Mucosa of rectum (tissue), 2 donors: ENCODE measurements at regions not wholly inside any gene's neighbourhood (a gene's known extent, or its start where the extent isn't known, plus 50 kb on each side); places are given as distances from the start of the nearest gene placed in this dataset.

Experiments used
- H3K27ac ChIP-seq, 2 donors: one replicate each; pipeline ENCODE4 v1.7.0; 2013; ENCODE audit warnings: inconsistent platforms in 2 of 2, low read depth in 2 of 2, low read length in 2 of 2
- H3K27me3 ChIP-seq, 2 donors: one replicate each; pipeline ENCODE4 v1.7.0; 2013; ENCODE audit warnings: low read length in 2 of 2; ENCODE audit not compliant: control insufficient read depth in 2 of 2, insufficient read depth in 2 of 2
- H3K36me3 ChIP-seq, 2 donors: one replicate each; pipeline ENCODE4 v1.7.0; 2013; ENCODE audit warnings: low read length in 2 of 2; ENCODE audit not compliant: control insufficient read depth in 2 of 2, insufficient read depth in 2 of 2
- H3K4me1 ChIP-seq, 2 donors: one replicate each; pipeline ENCODE4 v1.7.0; 2013; ENCODE audit warnings: low read length in 2 of 2, mild to moderate bottlenecking in 1 of 2; ENCODE audit not compliant: control insufficient read depth in 2 of 2, insufficient read depth in 2 of 2
- H3K4me3 ChIP-seq, 2 donors: one replicate each; pipeline ENCODE4 v1.7.0; 2013; ENCODE audit warnings: low read length in 2 of 2
- H3K9ac ChIP-seq, 2 donors: one replicate each; pipeline ENCODE4 v1.7.0; 2013; ENCODE audit warnings: low read length in 2 of 2, low read depth in 1 of 2, mild to moderate bottlenecking in 1 of 2
- H3K9me3 ChIP-seq, 2 donors: one replicate each; pipeline ENCODE4 v1.7.0; 2013; ENCODE audit warnings: low read length in 2 of 2; ENCODE audit not compliant: control insufficient read depth in 2 of 2
- donor health status: healthy.
- donor health status: Normal muscosa, but diverticular disease.

DNA sequence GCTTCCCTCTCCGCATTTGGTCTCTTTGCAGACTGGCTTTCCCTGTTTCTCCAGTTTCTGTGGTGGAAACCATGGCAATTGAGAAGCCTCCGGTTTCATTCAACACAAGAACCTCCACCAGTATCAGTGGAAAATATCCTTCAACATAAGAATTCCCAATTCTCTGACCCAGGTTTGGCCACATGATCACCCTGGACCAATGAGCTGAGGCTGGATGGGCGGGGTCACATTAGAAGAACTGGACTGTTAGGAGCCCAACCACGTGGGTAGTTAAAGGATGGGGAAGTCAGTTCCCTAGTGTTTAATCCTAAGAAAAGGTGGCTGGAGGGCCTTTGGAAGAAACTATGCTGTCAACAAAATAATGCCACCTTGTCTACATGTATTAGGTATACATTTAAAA lies 336.3 kb downstream of the DMRT2 start:
- no peaks in the 10 kb centered on the region for H3K9me3 ChIP-seq
- H3K4me1 ChIP-seq: no peaks in the 10 kb centered on the region
- no peaks in the 10 kb centered on the region for H3K27me3 ChIP-seq
- H3K36me3 ChIP-seq: no peaks in the 10 kb centered on the region
- H3K9ac ChIP-seq: no peak overlapping the region
- H3K4me3 ChIP-seq: no peak overlapping the region
- no peak overlapping the region for H3K27ac ChIP-seq

DNA sequence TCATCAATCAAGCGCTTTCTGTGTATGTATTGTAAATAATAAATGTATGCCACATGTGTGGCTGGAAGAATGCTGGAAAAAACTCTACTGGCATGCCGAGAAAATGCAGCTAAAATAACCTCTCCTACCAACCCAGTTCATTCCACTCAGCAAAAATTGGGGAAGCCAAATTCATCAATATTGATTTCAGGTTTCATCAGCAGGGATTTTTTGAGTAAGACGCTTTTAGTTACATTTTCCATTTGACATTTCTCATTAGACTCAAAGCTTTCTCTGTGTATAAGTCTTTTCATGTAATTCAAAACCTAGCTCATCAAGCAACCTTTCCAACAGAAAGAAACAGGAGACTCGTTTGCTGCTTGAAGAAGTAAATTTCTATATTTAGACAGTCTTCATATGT lies 338.1 kb downstream of the DMRT2 start:
- Histone ChIP-seq H3K9ac (no peak overlapping the region), H3K9me3 (no peaks in the 10 kb centered on the region), H3K27ac (no peak overlapping the region), H3K27me3 (no peaks in the 10 kb centered on the region), H3K4me3 (no peak overlapping the region), H3K4me1 (no peaks in the 10 kb centered on the region), H3K36me3 (no peaks in the 10 kb centered on the region)

DNA sequence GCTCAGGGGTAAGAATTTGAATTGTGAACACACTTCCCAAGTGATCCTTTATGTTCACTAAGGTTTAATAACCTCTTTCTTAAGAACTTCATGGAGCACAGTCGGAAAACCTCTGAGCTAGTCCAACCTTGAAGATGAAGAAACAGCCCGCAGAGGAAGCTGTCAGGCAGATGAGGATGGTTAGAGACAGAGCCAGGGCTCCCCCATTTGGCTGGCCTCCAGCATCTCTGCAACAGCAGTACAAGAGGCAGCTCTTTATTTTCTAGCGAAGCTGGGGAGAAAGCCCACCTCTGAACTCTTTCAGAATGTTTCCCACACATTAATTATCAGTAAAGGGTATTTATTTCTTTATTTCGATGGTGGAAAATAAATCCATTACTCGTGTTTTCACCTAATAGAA lies 350.8 kb downstream of the DMRT2 start:
- Histone ChIP-seq H3K36me3 (no peaks in the 10 kb centered on the region), H3K9me3 (no peaks in the 10 kb centered on the region), H3K27ac (no peak overlapping the region), H3K9ac (no peak overlapping the region), H3K27me3 (no peaks in the 10 kb centered on the region), H3K4me1 (no peaks in the 10 kb centered on the region), H3K4me3 (no peak overlapping the region)

DNA sequence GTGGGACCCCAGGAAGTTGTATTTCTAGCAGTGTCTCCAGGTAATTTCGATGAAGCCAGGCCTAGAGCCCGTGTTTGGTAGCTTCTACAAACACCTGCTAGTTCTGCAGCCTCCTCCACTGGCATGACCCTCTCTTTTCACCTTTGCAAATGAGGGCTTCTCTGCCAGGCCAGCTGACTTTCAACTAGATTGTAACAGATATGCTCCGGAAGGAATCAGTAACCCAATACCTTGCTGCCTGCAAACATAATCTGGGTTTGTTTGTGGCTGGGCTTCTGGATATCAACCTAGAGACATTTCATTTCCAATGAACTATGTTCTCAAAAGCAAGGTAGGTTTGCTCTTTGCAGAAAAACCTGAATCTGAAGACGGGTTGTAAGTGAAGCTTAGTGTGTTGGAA lies 354.8 kb downstream of the DMRT2 start:
- Histone ChIP-seq H3K9ac (no peak overlapping the region), H3K27ac (no peak overlapping the region), H3K36me3 (no peaks in the 10 kb centered on the region), H3K4me1 (no peaks in the 10 kb centered on the region), H3K4me3 (no peak overlapping the region), H3K27me3 (no peaks in the 10 kb centered on the region), H3K9me3 (no peaks in the 10 kb centered on the region)

DNA sequence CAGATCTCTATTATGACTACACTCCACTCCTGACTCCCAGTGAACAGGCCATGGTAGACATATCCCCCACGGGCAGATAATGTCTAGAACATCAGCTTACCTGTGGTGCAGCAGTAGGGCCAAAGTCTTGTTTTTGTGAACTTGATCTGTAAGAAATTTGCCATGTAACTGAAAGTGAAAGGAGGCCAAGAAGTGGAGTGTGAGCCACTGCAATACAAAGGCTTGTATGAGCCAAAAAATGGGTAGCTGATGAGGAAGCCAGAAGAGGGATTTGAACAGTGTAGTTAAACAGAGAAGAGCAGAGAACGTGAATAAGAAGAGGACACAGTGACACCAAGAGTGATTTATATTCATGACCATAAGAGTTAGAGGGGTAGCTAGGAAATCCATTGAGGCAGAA lies 361.7 kb downstream of the DMRT2 start:
- H3K9ac ChIP-seq: no peak overlapping the region
- no peak overlapping the region for H3K4me3 ChIP-seq
- no peak overlapping the region for H3K27ac ChIP-seq
- H3K36me3 ChIP-seq: no peaks in the 10 kb centered on the region
- H3K4me1 ChIP-seq: peaks cover 0 to 3% of the 10 kb centered on the region in 2 donors
- H3K9me3 ChIP-seq: peaks cover 0 to 2% of the 10 kb centered on the region in 2 donors
- no peaks in the 10 kb centered on the region for H3K27me3 ChIP-seq

DNA sequence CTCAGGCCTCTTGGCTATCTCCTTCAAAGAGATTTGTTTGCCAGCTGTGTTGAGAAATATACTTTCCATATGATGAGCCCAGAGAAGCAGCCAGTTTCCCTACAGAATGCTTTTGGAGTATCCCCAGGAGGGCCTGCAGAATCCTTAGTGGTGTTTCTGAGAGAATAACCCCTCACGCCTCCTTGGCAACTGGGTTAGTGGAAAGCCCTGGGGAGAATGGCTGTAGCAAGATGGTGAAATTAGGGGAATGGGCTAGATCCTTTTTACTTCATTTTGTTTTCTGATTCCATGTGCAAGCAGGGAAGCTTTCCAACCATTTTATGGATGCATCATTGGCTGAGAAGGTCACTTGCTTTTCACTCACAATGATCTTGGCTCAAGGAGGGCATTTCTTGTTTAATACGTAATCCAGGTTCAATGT lies 364.6 kb downstream of the DMRT2 start:
- Histone ChIP-seq H3K36me3 (no peaks in the 10 kb centered on the region), H3K4me1 (peaks cover 0 to 3% of the 10 kb centered on the region in 2 donors), H3K9me3 (peaks cover 0 to 2% of the 10 kb centered on the region in 2 donors), H3K27ac (no peak overlapping the region), H3K27me3 (no peaks in the 10 kb centered on the region), H3K9ac (no peak overlapping the region), H3K4me3 (no peak overlapping the region)

DNA sequence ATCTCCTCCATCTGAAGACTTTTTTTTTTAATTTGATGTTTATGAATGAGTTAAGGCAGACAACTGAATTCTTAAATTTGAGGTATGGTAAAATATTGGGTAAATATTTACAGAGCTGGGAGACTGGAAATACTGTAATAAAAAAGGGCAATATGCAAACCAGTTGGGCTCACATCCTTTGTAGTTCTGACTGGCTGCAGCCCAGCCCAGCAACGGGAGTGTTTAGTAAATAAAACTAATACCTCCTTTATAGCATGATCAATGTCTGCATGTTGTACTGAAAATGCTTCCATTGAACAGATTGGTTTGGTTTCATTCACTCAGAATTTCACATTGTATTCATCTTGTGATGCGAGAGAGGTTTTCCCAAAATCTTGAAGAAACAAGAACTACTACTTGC lies 365.0 kb downstream of the DMRT2 start:
- Histone ChIP-seq H3K27ac (no peak overlapping the region), H3K9me3 (peaks cover 0 to 2% of the 10 kb centered on the region in 2 donors), H3K36me3 (no peaks in the 10 kb centered on the region), H3K9ac (no peak overlapping the region), H3K4me1 (peaks cover 0 to 3% of the 10 kb centered on the region in 2 donors), H3K4me3 (no peak overlapping the region), H3K27me3 (no peaks in the 10 kb centered on the region)

DNA sequence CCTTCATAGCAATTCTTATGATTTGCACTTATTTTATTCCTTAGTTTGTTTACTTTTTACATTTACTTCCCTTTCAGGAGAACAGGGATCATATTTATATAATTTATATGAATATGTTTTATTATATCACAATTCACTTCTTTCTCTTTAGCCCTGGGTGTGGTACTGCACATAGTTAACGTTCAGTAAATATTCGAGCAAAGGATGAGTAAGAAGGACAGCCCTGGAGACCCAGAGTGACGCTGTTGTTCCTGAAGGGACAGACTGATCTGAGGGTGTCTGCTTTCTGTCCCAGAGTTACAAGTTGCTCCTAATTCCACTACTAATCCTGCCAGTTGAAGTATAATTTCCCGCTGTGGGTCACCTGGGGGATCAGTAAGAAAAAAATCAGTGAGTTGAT lies 366.1 kb downstream of the DMRT2 start:
- Histone ChIP-seq H3K27ac (no peak overlapping the region), H3K9me3 (peaks cover 0 to 2% of the 10 kb centered on the region in 2 donors), H3K4me1 (peaks cover 0 to 3% of the 10 kb centered on the region in 2 donors), H3K27me3 (no peaks in the 10 kb centered on the region), H3K36me3 (no peaks in the 10 kb centered on the region), H3K9ac (no peak overlapping the region), H3K4me3 (no peak overlapping the region)

DNA sequence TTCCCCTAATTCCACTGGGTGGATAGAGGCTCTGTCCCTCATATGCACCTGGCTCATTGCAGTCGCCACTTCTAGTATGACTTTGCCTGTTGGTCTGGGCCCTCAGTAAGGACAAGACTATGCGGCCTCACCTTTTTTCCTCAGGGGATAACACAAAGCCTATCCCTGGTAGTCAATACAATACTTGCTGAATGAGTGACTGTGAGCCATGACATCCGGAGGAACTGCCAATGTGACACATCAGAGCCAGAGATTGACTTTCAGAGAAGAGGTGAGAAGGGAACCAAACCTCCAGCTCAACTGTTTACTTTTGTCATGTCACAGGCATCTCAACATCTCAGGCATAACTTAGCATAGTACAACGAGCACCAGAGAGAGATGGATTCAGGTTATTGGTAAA lies 371.3 kb downstream of the DMRT2 start:
- no peaks in the 10 kb centered on the region for H3K9me3 ChIP-seq
- H3K4me3 ChIP-seq: no peak overlapping the region
- no peaks in the 10 kb centered on the region for H3K27me3 ChIP-seq

DNA sequence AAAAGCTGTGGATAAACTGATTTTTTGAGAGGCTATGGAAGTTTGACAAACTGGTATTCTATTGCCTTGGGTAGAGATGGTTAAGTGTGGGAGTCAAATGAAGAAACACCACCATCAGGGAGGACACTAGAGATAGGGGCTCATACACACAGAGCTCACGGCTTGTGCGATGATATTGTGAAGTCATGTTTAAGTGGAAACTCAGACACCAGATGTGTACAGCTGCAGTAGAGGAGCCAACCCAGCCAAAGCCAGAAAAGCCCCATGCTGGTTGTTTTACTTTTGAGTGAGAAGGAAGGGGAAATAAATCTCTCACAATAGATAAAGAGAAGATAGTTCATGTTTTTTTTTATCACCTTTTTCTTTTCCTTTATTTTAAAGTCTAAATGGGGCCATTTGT lies 377.7 kb downstream of the DMRT2 start:
- Histone ChIP-seq H3K27ac (no peak overlapping the region), H3K27me3 (no peaks in the 10 kb centered on the region), H3K4me1 (no peaks in the 10 kb centered on the region), H3K4me3 (no peak overlapping the region), H3K36me3 (no peaks in the 10 kb centered on the region), H3K9me3 (no peaks in the 10 kb centered on the region), H3K9ac (no peak overlapping the region)

More for the DNA sequence above, 371.3 kb downstream of the DMRT2 start:
- no peak overlapping the region for H3K9ac ChIP-seq
- H3K36me3 ChIP-seq: no peaks in the 10 kb centered on the region
- no peaks in the 10 kb centered on the region for H3K4me1 ChIP-seq
- no peak overlapping the region for H3K27ac ChIP-seq

DNA sequence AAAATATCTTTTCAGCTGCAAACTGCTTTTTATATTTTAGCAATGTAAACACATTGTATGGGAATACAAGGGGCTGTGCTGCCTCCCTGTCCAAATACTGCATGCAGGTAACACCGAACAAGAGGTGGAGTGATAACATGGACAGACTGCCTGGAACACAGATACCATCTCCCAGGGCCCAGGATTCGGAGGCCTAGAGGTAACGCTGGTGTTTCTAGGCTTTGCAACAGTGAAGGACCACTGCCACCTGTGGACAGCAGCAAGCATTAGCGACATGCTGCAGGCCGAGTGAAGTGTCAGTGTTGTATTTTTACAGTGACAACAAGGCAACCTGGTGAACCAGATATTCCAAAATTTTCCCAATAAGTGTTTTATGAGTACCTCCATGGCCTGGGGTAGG lies 379.1 kb downstream of the DMRT2 start:
- Histone ChIP-seq H3K9me3 (no peaks in the 10 kb centered on the region), H3K36me3 (no peaks in the 10 kb centered on the region), H3K9ac (no peak overlapping the region), H3K4me3 (no peak overlapping the region), H3K27me3 (no peaks in the 10 kb centered on the region), H3K4me1 (no peaks in the 10 kb centered on the region), H3K27ac (no peak overlapping the region)
